B cell (primary cell): ENCODE measurements at regions not wholly inside any gene's neighbourhood (a gene's known extent, or its start where the extent isn't known, plus 50 kb on each side); places are given as distances from the start of the nearest gene placed in this dataset.

ENCODE experiments used
- ATAC-seq: fragments of 200-7000 bp; cut with Tn5 transposase; one replicate; pipeline ENCODE4 v1.10.0; 2021; ENCODE audit warnings: low read depth, mild to moderate bottlenecking, moderate number of reproducible peaks, moderate library complexity
- CTCF ChIA-PET: fragments of 350-600 bp; sonication (Branson Sonifier 250); formaldehyde crosslinking; loops from one replicate; lab custom pipeline; 2021; ENCODE audit warnings: antibody characterized with exemption, inconsistent platforms; lab: Charles Lee
- POLR2A ChIA-PET: fragments of 350-600 bp; sonication (Branson Sonifier 250); formaldehyde crosslinking; loops from one replicate; lab custom pipeline; 2021; ENCODE audit warnings: antibody characterized with exemption; lab: Charles Lee
- DNase-seq: peaks from one replicate; pipeline ENCODE4 v3.0.0; 2013
- H2AFZ ChIP-seq: 2 replicates; pipeline ENCODE4 v1.6.1; 2012; ENCODE audit warnings: mild to moderate bottlenecking, low read depth, low read length; ENCODE audit not compliant: insufficient read depth, poor library complexity, severe bottlenecking
- H3K27ac ChIP-seq, 2 donors: 1 replicate in 1 of 2; 2 replicates in 1 of 2; pipeline ENCODE4 v1.5.1; 2012 to 2013; ENCODE audit warnings: low read length in 2 of 2, mild to moderate bottlenecking in 2 of 2, moderate library complexity in 1 of 2
- H3K27me3 ChIP-seq, 4 experiments: fragments of 200-600 bp in 1 of 4; sonication (generic) in 1 of 4; replicated peaks in 1 of 4; 1 replicate in 2 of 4; 2 replicates in 2 of 4; pipeline versions ENCODE4 v1.6.1 to v1.7.0; 2013 to 2016; ENCODE audit warnings: low read length in 3 of 4, mild to moderate bottlenecking in 2 of 4, mixed read lengths in 1 of 4, moderate library complexity in 1 of 4; ENCODE audit not compliant: insufficient read depth in 4 of 4, control insufficient read depth in 3 of 4; ENCODE audit errors: control extremely low read depth in 1 of 4
- H3K36me3 ChIP-seq, 2 experiments: replicated peaks in 1 of 2; 1 replicate in 1 of 2; 2 replicates in 1 of 2; pipeline versions ENCODE4 v1.6.1 to v1.7.1; 2013; ENCODE audit warnings: low read length in 1 of 2; ENCODE audit not compliant: insufficient read depth in 2 of 2, control insufficient read depth in 1 of 2; ENCODE audit errors: control extremely low read depth in 1 of 2, extremely low read depth in 1 of 2
- H3K4me1 ChIP-seq, 2 donors: fragments of 200-600 bp in 1 of 2; sonication (generic) in 1 of 2; 1 replicate in 1 of 2; 2 replicates in 1 of 2; pipeline versions ENCODE4 v1.5.1 to v1.6.1; 2013 to 2017; ENCODE audit warnings: low read length in 2 of 2; ENCODE audit not compliant: control insufficient read depth in 2 of 2, insufficient read depth in 2 of 2
- H3K4me2 ChIP-seq: replicated peaks from 2 replicates; pipeline ENCODE3; 2012; ENCODE audit warnings: mild to moderate bottlenecking, low read depth, low read length; ENCODE audit not compliant: poor library complexity, severe bottlenecking
- H3K4me3 ChIP-seq, 5 experiments: fragments of 200-600 bp in 1 of 5; sonication (generic) in 1 of 5; 1 replicate in 3 of 5; 2 replicates in 2 of 5; pipeline versions ENCODE4 v1.5.1 to v1.7.0; 2011 to 2016; ENCODE audit warnings: low read length in 4 of 5, mild to moderate bottlenecking in 4 of 5, low read depth in 2 of 5, control low read depth in 1 of 5, moderate library complexity in 1 of 5; ENCODE audit not compliant: insufficient read depth in 1 of 5; ENCODE audit errors: control extremely low read depth in 1 of 5, extremely low read depth in 1 of 5
- H3K79me2 ChIP-seq: fragments of 200-600 bp; sonication (generic); one replicate; pipeline ENCODE4 v1.6.0; 2016; ENCODE audit warnings: low read length; ENCODE audit not compliant: control insufficient read depth, insufficient read depth
- H3K9ac ChIP-seq: fragments of 200-600 bp; sonication (generic); 2 replicates; pipeline ENCODE4 v1.6.1; 2017; ENCODE audit warnings: mild to moderate bottlenecking, low read length, moderate library complexity
- H3K9me3 ChIP-seq, 3 donors: one replicate each; pipeline versions ENCODE4 v1.6.1 to v1.7.1; 2013; ENCODE audit warnings: low read length in 2 of 3; ENCODE audit not compliant: control insufficient read depth in 2 of 3, insufficient read depth in 1 of 3; ENCODE audit errors: control extremely low read depth in 1 of 3
- H4K20me1 ChIP-seq: 2 replicates; pipeline ENCODE4 v1.6.0; 2012; ENCODE audit warnings: mild to moderate bottlenecking, low read length; ENCODE audit not compliant: insufficient read depth, control insufficient read depth, poor library complexity, severe bottlenecking
- H3K27ac Mint-ChIP-seq: one replicate; pipeline ENCODE4 v1.8.0; 2021; ENCODE audit warnings: mixed read lengths
- H3K27me3 Mint-ChIP-seq: one replicate; pipeline ENCODE4 v1.8.0; 2021; ENCODE audit warnings: mixed read lengths
- H3K4me1 Mint-ChIP-seq: one replicate; pipeline ENCODE4 v1.8.0; 2021; ENCODE audit warnings: mixed read lengths
- H3K4me3 Mint-ChIP-seq: one replicate; pipeline ENCODE4 v1.8.0; 2021; ENCODE audit warnings: mixed read lengths
- H3K9me3 Mint-ChIP-seq: one replicate; pipeline ENCODE4 v1.8.0; 2022; ENCODE audit warnings: mixed read lengths; ENCODE audit not compliant: insufficient read depth
- CTCF ChIP-seq: fragments of 200-600 bp; IDR thresholded peaks from one replicate; pipeline ENCODE4 v1.8.0; 2022; ENCODE audit warnings: antibody characterized with exemption, mild to moderate bottlenecking
- EZH2 ChIP-seq: IDR thresholded peaks from 2 replicates; pipeline ENCODE4 v1.6.1; 2012; ENCODE audit warnings: borderline replicate concordance, low read depth, mild to moderate bottlenecking, moderate library complexity, low read length; ENCODE audit not compliant: insufficient read depth, poor library complexity, severe bottlenecking
- WGBS: methylation state at CpG from one replicate; pipeline ENCODE4 v1.1.5; 2013; ENCODE audit warnings: missing lambda C conversion rate; ENCODE audit not compliant: insufficient coverage; 5-methylcytosine and 5-hydroxymethylcytosine counted together
- intact Hi-C: fragments of 100-400 bp; cut with micrococcal nuclease; formaldehyde crosslinking; loops from one replicate; pipeline ENCODE4 v1.10.0; 2022

GRCh38 chr18:37662099-37662498 is 96.5 kb upstream of the CELF4 start:
- Mint-ChIP-seq H3K27ac (no peak overlapping the region), H3K4me1 (no peaks in the 10 kb centered on the region), H3K27me3 (no peaks in the 10 kb centered on the region), H3K9me3 (no peaks in the 10 kb centered on the region), H3K4me3 (no peak overlapping the region)
- Histone ChIP-seq H3K27me3 (no peaks in the 10 kb centered on the region), H3K9ac (no peak overlapping the region), H3K36me3 (no peaks in the 10 kb centered on the region), H3K4me2 (no peak overlapping the region), H3K4me3 (no peak overlapping the region), H2AFZ (no peak overlapping the region), H3K79me2 (no peaks in the 10 kb centered on the region), H3K27ac (no peak overlapping the region), H4K20me1 (no peaks in the 10 kb centered on the region), H3K9me3 (peaks cover 0 to 11% (median 0%) of the 10 kb centered on the region in 3 donors), H3K4me1 (no peaks in the 10 kb centered on the region)
- 73% methylated on average over 2 of the region's 3 CpGs for WGBS
- intact Hi-C loops = no loop called here
- CTCF ChIA-PET = no interaction called here
- DNase-seq (no peak), ATAC-seq (no peak)
- POLR2A ChIA-PET = no interaction called here
- TF ChIP-seq CTCF = no peak
- no peak for TF ChIP-seq EZH2

GRCh38 chr18:37661478-37661877 is 95.9 kb upstream of the CELF4 start:
- POLR2A ChIA-PET = no interaction called here
- no peaks in the 10 kb centered on the region for H3K9me3 Mint-ChIP-seq
- H3K27me3 Mint-ChIP-seq = no peaks in the 10 kb centered on the region
- H3K4me1 Mint-ChIP-seq = no peaks in the 10 kb centered on the region
- Histone ChIP-seq H2AFZ (no peak overlapping the region), H3K27ac (no peak overlapping the region), H4K20me1 (no peaks in the 10 kb centered on the region), H3K4me1 (no peaks in the 10 kb centered on the region), H3K9ac (no peak overlapping the region), H3K9me3 (peaks cover 0 to 11% (median 0%) of the 10 kb centered on the region in 3 donors), H3K27me3 (no peaks in the 10 kb centered on the region), H3K4me3 (no peak overlapping the region), H3K79me2 (no peaks in the 10 kb centered on the region), H3K4me2 (no peak overlapping the region), H3K36me3 (no peaks in the 10 kb centered on the region)
- no peak overlapping the region for H3K27ac Mint-ChIP-seq
- WGBS = 95% methylated on average over 3 of the region's 4 CpGs
- intact Hi-C loops = no loop called here
- ATAC-seq (no peak), DNase-seq (no peak)
- TF ChIP-seq EZH2 = no peak
- CTCF ChIA-PET = no interaction called here
- no peak overlapping the region for H3K4me3 Mint-ChIP-seq
